Posterior vena cava (tissue), 2 donors: ENCODE measurements at regions not wholly inside any gene's neighbourhood (a gene's known extent, or its start where the extent isn't known, plus 50 kb on each side); places are given as distances from the start of the nearest gene placed in this dataset.

ENCODE experiments used
- DNase-seq: peaks from one replicate; pipeline ENCODE4 v3.0.0-alpha.2; 2020; ENCODE audit warnings: low spot score
- intact Hi-C, 2 donors: fragments of 100-400 bp; cut with DNase I; formaldehyde crosslinking; loops; one replicate each; pipeline versions ENCODE4 v1.14.1 to v1.14.2; 2022 to 2023
- donor health status: DM: yes; HTN: yes; CAD: no.
- donor health status: DM: yes; HTN: yes; CAD: no.

DNA sequence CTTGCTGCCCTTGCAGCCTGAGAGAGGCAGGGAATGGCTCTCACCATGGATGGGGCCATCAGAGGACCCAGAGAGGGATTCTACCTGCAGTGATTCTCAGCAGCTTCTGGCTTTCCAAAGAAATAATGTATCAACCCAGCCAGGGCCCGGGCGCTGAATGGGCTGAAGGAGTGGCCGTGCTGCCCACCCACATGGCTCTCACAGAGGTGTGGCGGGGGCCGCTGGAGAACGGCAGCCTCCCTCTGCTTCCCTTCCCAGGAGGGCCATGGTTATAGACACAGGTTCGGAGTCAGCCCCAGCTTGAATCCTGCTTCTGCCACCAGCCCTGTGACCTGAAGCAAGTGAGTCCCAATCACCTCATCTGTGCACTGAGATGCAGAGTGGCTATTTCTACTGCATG is 82.7 kb downstream of the THAP12 start:
- DNase-seq, result no peak
- intact Hi-C loops, result no loop called here

DNA sequence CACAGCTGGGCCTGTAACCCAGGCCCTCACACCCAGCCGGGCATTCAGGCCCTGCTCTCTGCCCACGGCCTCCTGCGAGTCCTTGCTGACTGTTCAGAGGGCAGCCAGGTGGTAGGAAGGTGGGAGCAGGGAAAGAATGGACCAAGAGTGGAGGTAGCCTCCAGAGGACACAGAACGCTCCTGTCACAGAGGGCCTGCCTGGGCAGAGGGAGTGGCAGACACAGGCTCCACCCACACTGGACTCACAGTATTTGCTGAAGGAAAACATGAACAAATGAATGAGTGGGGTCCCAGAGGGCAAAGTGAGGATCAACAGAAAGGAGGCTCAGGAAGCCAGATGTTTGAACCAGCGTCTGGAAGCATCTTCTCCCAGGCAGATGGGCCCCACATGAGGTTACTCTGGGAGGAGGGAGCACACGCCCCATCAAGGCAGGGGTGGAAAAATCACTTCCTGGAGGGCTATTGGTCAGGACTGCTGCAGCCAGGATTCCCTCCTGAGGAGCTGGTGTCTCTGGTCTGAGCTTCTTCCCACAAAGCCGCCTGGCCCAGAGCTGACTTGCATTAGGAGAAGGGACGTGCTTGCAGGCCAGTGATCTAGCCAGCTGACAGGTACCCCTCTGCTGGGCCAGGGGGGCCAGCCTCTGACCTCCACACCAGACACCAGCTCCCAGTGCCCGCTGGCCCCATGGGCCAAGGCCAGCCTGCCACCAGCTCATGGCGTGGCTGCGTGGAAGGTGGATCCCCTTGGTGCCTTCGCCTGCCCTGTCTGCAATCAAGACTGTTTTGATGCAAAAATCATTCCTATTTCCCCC is 84.0 kb downstream of the THAP12 start:
- intact Hi-C loops, result no loop called here
- DNase-seq, result no peak

DNA sequence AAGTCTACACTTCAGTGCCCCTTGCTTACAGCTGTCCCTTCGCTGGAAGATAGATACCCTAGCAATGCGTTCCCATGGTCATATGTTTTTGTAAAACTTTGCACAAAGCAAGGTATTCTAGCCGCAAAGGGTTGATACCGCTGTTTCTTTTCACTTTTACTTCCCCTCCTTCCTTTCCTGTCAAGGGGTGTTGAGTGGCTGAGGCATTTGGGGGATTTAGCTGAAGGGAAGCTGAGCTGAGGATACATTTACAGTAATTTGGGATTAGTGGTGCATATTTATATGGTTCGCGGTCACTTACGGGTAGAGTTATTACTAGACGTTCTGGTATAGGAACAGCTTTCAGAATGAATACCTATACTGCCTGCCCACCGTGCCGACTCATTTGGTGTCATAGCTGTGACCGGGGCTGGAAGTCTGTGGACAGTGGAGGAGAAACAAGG is 86.9 kb upstream of the WNT11 start:
- no peak for DNase-seq
- intact Hi-C loops, result no loop called here

DNA sequence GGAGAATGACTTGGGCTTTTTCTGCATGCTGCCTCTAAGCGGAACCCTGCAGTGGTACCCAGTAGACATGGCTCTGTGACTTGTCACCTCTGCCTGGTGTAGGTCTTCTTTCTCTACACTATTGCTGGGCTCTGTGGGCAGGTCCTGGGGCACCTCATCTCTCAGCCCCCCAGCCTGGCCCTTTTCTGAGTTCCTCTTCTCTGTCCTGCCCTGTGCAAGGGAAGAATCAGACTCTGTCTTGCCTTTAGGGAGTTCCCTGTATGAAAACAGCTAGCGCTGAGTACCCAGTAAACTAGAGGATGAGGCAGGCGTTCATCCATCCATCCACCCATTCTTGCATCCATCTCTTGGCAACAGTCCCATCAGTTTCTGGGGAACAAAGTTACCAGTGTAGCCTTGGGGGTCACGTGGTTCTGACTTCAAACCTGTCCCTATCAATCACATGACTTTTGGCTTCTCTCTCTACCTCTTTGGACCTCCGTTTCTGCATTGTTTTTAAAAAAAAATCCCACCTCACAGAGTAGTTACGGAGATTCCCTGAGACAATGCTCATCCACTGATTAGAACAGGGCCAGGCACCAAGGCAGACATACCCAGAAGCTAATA is 86.4 kb upstream of the WNT11 start:
- intact Hi-C loops, result no loop called here
- no peak for DNase-seq

DNA sequence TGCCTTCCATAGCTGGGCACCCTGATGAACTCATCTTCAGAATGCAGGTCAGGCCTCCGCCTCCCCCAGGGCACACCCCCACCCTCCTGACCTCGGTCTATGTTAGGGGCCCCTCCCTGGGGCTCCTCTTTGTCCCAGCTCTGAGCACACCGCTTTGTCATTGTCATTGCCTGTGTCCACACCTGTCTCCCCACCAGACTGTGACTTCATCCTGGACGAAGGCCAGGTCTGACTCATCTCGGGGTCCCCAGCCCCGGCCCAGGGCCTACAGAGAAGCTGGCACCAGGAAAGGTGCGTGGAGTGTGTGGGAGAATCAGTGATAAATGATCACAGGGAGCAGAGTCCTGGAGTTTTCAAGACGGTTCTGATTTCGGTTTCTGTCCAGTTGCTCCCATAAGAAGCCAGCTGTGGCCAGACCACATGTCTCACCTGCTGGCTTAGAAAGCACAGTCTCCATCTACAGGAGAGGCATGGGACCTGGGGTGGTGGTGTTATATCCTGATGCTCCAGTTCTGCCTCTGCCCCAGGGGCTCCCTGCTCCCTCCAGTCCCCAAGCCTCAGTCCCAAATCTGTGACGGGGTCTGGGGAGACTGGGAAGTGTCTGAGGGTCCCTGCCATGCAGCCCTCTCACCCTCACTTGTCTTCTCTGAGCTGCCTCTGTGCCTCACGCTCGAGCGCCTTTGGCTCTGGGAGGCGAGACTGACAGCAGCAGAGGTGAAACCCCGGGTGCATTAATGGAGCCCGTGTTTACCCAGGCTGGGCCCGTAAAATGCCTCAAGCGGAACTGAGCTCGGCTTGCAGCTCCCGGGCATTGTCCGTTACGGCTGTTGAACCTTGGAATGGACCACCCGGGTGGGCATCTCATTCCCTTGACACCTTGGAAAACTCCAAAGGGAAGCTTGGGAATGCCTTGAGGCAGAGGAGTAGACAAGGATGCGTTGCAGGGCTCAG is 85.5 kb upstream of the WNT11 start:
- intact Hi-C loops, result no loop called here
- no peak for DNase-seq

DNA sequence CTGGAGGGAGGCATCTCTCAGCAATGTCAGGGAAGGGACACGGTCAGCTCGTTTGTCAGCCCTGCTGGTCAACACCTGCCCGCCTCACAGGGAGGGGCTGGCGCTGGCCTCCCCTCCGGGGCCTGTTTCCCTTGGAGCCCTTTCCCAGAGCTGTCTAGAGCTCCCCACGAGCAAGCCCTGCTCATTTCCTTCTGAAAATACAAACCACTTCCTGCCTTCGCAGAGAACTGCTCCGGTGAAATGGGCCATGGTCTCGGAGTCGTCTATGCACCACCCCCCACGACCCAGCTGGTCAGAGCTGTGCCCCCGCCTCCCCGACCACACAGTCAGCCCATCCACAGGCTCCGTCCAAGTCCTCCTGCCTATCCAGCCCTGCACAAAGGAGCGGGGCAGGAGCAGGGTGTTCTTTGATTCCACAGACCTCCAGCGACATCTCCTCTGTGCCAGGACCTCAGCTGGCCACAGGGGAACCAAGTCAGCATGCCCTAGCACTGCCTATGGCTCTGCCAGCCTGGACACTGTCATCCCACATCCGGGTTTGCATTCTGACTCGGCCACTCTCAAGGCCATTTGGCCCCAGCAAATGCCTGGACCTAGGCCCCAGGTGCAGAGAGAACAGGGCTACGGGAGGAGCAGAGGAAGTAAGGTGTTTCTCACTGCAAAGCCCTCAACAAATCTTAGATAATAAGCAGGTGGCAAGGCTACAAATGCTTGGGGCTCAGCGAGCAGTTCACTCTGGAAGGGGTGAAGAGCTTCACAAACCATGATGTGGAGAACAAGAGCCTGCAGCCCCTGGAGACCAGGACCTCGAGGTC is 82.1 kb upstream of the WNT11 start:
- no peak for DNase-seq
- intact Hi-C loops, result no loop called here

DNA sequence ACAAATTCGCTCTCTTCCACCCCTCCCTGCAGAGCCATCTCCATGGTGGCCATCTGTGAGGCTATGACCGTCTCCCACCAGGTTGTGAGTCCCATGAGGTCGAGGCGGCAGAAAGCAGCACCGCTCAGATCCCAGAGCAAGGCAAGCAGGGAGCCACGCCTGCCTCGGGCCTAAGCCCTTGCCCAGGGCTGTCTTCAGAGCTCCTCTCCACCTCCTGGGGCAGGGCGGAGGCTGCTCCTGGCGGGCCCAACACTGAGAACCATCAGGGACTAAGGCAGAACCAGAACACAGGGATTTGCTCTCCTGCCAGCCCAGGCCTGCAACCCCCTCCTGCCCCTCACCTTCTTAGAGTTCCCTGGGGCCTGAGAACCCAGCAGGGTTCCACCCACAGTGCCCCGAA is 80.9 kb upstream of the WNT11 start:
- intact Hi-C loops, result no loop called here
- no peak for DNase-seq

DNA sequence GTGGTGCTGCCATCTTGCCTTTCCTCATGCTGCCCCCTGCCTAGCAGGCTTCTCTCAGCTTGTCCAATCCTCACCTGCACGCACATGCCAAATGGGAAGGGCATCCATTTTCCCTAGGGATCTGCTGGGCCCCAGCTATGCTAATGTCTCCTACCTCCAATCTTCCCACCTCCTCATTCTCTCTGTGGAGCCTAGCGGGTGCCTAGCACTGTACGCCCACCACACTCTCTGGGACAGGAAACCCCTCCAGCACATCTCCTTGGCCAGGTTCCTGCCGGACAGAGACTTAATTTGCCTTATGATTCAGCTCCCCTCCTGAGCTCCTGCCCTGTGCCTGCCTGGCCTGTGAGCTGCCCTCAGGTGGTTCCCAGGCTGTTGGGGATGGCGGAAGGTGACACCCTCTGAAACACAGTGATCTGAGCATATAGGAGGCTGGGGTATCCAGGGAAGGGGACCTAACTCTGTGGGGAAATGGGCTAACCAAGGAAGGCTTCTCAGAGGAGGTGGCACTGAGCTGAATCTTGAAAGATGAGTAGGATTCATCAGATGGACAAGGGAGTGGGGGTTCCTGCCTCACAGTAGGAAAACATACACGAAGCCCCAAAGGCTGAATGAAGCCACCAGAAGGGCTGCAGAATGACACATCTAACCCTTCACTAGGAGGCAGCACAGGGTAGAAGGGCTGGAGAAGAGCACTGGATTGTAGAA is 79.2 kb upstream of the WNT11 start:
- DNase-seq, result no peak
- intact Hi-C loops, result no loop called here

DNA sequence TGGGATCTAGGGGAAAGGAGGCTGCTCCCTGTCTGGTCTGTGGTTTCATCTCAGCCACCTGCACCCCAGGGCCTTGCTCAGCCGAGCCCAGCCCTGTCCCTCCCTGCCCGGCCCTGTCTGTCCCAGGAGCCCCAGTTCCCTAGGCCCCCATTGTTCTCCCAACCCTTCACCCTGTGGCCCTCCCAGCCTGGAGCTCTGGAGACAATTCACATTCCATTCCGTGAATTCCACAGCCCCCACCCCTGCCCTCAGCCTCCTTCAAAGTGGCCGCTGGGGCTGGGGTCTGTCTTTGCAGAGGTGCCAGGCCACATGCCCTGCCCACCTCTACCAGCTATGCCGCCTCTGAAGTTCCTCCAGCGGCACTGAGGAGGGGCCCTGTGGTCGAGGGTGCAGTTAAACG is 77.9 kb upstream of the WNT11 start:
- intact Hi-C loops, result no loop called here
- no peak for DNase-seq

DNA sequence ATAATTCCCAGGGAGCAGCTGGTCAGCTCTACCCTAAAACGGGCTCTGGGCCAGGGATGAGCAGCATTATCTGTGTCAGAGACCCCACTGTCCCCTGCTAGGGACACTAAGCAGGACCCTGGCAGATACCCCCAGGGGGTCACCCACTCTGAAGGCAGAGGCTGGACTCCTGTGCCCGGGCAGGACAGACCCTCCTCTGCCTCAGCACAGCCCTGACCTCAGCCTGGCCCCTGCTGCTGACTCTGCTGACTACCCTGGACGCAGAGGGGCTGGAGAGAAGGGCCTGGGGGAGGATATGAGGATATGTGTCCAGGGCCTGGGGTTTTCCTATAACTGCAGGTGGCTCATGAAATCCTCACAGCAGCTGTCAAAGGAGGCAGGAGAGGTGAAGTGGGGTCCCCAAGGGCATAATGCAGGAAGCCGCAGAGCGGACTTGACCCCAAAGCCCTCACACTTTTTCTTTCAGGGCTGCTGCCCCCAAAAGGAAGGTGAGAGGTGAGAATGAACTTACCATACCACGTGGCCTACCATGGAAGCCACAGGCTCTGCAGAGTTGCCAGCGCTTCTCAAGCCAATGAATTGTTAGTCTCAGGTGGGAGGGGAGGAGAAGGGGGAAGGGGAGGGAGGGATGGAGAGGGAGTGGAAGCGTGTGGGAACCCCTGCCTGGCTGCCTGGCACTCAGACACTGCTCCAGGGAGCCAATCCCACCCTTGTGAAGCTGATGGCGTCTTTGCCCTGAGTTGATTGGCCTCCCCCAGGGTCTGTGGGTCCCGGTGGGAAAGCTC is 76.7 kb upstream of the WNT11 start:
- intact Hi-C loops, result no loop called here
- no peak for DNase-seq

DNA sequence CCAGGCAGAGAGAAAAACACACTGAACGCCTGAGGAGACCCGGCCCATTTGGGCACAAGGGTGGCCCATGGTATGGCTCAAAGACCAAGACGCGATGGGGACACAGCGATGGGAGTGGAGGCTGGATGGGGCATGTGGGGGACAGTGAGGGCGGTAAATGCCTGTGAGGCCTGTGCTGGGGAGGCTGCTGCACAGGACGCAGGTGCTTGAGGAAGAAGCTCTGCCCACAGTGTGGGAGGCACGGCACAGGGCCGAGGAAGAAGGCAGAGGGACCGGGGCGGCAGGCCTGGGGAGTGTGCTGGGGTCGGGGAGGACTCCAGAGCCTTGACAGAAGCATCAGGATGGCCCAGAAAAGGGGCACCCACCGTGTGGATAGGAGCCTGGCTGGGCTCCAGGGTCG is 75.9 kb upstream of the WNT11 start:
- intact Hi-C loops, result no loop called here
- DNase-seq, result no peak

DNA sequence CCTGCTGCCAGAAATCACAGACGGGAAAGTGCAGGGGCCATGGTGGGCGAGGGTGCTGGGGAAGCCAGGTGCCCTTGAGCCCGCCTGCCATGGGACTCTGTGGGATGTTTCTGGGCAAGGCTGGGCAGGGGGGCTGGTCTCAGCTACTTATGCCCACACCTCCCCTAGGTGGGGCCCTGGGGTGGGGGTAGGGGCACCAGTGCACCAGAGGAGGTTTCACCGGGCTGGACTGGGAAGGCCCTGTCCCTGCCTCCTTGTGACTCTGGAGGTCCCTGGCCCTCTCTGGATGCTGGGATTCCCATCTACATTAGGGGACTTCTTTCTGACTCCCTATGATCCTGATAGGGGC is 75.2 kb upstream of the WNT11 start:
- intact Hi-C loops, result no loop called here
- no peak for DNase-seq

DNA sequence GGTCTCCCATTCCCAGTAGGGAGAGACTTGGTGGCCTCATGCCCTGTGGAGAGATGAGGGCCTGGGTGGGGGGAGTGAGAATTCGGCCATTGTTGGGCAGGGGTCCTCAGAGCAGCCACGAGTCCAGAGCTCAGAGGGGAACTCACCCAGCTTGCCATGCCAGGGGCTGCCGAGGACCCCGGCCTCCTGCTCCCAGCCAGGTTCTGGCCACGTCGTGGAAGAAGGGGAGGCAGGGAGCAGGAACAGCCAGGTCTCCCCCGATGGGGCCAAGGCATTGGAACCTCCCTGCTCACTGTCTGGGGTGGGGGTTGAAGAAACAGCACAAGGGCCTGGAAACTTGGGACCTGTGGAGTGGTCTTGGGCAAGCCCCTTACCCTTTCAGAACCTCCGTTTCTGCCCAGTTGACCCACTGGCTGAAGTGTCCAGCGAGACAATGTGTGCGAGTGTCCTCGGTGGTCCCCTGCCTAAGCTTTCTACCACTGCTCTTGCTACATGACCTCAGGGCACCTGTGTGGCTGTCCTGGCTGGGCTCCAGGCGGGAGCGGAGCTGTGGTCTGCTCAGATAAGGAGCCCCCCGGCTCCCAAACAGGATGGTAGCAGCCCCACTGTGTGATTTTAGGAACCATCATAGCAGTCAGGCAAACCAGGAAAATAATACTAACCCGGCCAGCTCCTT is 74.7 kb upstream of the WNT11 start:
- intact Hi-C loops, result no loop called here
- DNase-seq, result no peak

DNA sequence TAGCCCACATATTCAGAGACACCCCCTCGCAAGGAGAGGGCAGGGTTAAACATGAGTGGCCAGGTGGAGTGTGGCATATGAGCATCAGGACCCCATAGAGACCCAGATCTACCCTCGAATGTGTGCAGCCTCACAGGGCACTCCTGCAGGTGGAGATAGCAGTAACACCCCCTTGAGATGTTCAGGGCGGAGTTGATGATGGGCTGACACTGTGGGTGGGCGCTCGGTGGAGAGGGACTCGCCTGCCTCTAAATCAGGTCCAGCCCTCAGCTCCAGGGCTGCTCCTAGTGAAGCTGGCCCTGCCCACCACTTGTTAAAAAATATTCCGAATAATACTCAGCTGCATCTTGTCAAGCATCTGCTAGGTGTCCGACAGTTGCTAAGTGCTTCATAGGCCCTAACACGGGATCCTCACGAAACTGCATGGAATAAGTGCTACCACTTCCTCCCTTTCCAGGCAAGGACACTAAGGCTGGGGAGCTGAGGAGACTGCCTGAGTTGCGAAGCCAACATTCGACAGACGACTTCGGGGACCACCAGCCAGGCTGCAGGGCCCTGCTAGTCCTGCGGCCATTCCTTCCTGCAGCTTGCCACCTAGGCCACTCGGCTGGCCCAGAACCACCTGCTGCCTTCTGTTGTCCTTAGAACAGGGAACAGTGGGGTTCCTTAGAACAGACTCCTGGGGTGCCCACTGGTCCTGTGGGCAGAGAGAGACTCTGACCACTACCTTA is 74.0 kb upstream of the WNT11 start:
- DNase-seq, result no peak
- intact Hi-C loops, result no loop called here

DNA sequence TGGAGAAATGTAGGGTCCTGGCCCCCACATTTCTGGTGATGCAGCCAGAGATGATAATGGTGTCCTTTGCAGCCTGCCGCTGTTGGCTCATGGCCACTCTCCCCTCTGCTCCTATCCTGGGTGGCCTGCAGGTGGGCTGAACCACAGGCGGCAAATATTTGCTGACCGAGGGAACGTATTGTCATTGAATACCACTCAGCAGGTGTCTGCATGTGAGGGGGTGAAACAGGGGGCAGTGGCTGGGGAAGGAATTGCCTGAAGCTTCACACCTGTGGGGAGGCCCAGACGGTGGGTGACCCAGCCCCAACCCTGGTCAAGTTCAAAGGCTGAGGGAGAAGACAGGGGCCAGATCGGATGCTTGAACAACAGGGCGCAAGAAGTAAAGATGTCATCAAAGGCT is 73.3 kb upstream of the WNT11 start:
- intact Hi-C loops, result loop anchor here in 1 of 2 donors (5.0 kb wide), 1 partner anchor 1898 kb away; no protein-coding TSS in a partner anchor
- DNase-seq, result no peak

DNA sequence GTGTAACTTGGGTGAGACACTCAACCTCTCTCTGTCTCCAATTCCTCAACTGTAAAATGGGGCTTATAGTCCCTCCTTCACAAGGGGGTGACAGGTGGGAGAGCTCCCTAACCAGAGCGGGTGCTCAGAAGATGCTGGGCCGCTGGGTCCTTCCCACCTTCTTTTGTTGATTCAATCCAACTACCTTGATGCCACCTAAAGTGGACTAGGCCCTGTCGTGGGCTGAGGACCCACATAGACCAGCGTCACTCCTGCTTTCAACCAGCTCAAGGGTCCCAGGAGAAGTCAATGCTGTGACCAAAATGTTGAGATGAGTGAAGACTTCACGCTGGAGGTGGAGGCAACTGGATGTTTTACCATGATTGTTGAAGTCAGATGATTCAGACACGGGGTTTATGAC is 72.7 kb upstream of the WNT11 start:
- intact Hi-C loops, result loop anchor here in 1 of 2 donors (5.0 kb wide), 1 partner anchor 1898 kb away; no protein-coding TSS in a partner anchor
- DNase-seq, result no peak

DNA sequence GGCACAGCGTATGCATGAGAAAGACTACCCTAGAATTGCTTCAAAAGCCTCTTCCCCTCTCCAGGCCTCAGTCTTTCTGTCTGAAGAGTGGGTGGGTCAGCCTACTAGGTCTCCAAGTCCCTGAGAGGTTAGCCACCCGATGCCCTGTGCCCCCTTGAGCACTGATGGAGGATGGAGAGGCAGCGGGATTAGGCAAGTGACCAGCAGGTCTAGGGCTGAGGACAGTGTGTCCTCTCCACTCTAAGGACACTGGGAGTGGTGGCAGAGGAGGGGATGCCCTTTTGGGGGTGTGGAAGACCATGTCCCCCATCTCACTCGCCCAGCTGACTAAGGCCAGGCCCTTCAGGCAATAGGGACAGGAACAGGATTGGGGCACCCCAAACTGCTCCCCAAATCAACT is 72.2 kb upstream of the WNT11 start:
- intact Hi-C loops, result loop anchor here in 1 of 2 donors (5.0 kb wide), 1 partner anchor 1899 kb away; no protein-coding TSS in a partner anchor
- no peak for DNase-seq
